ENCODE measurements at regions not wholly inside any gene's neighbourhood (a gene's known extent, or its start where the extent isn't known, plus 50 kb on each side); places are given as distances from the start of the nearest gene placed in this dataset.
A peak's percentile ranks its signal among the peaks of the same experiment; 100 is the strongest.

DNA sequence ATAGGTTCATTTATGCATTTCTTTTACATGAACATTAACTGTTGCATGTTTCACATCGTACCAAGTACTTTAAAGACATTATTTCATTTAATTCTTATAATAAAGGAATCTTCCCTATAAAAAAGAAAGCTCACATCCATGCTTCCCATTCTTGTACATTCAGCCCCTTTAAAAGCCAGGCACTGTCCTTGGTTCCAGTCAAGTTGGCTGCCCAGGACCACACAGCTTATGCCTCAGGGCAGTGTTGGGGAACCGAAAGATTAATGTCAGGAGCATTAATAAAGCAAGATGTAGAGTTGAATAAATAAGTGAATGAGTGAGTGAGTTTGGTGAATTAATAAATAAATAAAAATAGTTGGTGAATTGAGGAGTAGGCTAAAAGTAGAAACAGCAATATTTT is 409.4 kb upstream of the DAB1 start:
- no peak for TF ChIP-seq CTCF (IDR thresholded peaks at IDR 0.05; ENCODE audit: poor library complexity, severe bottlenecking)
- Histone ChIP-seq H3K27ac (ENCODE audit: poor library complexity, severe bottlenecking) (no peak overlapping the region), H3K36me3 (ENCODE audit: low read depth) (no peaks in the 10 kb centered on the region), H3K27me3 (ENCODE audit: insufficient read depth, poor library complexity, severe bottlenecking) (no peaks in the 10 kb centered on the region), H3K4me3 (ENCODE audit: severe bottlenecking) (no peak overlapping the region), H3K9me3 (ENCODE audit: severe bottlenecking) (no peaks in the 10 kb centered on the region), H3K4me1 (ENCODE audit: insufficient read depth, poor library complexity, severe bottlenecking) (peaks cover 16% of the 10 kb centered on the region)
- ATAC-seq (ENCODE audit: low read depth) (no peak), DNase-seq (ENCODE audit: low spot score) (no peak)

DNA sequence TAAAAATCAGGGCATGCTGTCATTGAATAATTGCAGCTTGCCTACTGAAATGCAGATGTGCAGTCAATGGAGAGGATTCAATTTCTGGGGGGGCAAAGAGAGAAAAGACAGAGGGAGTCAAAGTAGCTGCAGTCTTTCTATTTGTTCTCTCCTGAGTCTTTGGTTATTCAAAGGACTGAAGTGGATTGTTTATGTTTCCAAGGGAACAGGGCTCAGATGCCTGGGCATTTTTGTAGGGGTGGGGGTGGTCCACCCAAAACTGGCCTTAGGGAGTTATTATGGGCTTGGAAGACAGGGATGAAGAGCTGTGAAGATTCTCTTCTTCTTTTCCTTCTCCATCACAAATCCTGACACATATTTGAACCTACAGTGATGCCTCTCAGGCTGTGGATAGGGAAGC is 408.8 kb upstream of the DAB1 start:
- ATAC-seq (ENCODE audit: low read depth): no peak

GRCh38 chr1:57831624-57832023 is 407.8 kb upstream of the DAB1 start:
- Histone ChIP-seq H3K36me3 (ENCODE audit: low read depth) (no peaks in the 10 kb centered on the region), H3K27ac (ENCODE audit: poor library complexity, severe bottlenecking) (peak overlapping the region; percentile 48), H3K27me3 (ENCODE audit: insufficient read depth, poor library complexity, severe bottlenecking) (no peaks in the 10 kb centered on the region), H3K9me3 (ENCODE audit: severe bottlenecking) (no peaks in the 10 kb centered on the region), H3K4me1 (ENCODE audit: insufficient read depth, poor library complexity, severe bottlenecking) (peaks cover 16% of the 10 kb centered on the region), H3K4me3 (ENCODE audit: severe bottlenecking) (no peak overlapping the region)
- no peak for TF ChIP-seq CTCF (IDR thresholded peaks at IDR 0.05; ENCODE audit: poor library complexity, severe bottlenecking)
- DNase-seq (ENCODE audit: low spot score): peak; percentile 56
- ATAC-seq (ENCODE audit: low read depth): peak; percentile 97

More for the DNA sequence above, 408.8 kb upstream of the DAB1 start:
- DNase-seq (ENCODE audit: low spot score): no peak
- H3K9me3 ChIP-seq (ENCODE audit: severe bottlenecking): no peaks in the 10 kb centered on the region
- no peak for TF ChIP-seq CTCF (IDR thresholded peaks at IDR 0.05; ENCODE audit: poor library complexity, severe bottlenecking)
- peaks cover 16% of the 10 kb centered on the region for H3K4me1 ChIP-seq (ENCODE audit: insufficient read depth, poor library complexity, severe bottlenecking)
- no peaks in the 10 kb centered on the region for H3K27me3 ChIP-seq (ENCODE audit: insufficient read depth, poor library complexity, severe bottlenecking)
- no peak overlapping the region for H3K4me3 ChIP-seq (ENCODE audit: severe bottlenecking)
- H3K36me3 ChIP-seq (ENCODE audit: low read depth): no peaks in the 10 kb centered on the region
- H3K27ac ChIP-seq (ENCODE audit: poor library complexity, severe bottlenecking): peak overlapping the region; percentile 48

GRCh38 chr1:57826535-57826934 is 402.7 kb upstream of the DAB1 start:
- DNase-seq (ENCODE audit: low spot score) (no peak), ATAC-seq (ENCODE audit: low read depth) (no peak)
- Histone ChIP-seq H3K27ac (ENCODE audit: poor library complexity, severe bottlenecking) (no peak overlapping the region), H3K36me3 (ENCODE audit: low read depth) (no peaks in the 10 kb centered on the region), H3K9me3 (ENCODE audit: severe bottlenecking) (no peaks in the 10 kb centered on the region), H3K4me1 (ENCODE audit: insufficient read depth, poor library complexity, severe bottlenecking) (peaks cover 8% of the 10 kb centered on the region), H3K4me3 (ENCODE audit: severe bottlenecking) (no peak overlapping the region), H3K27me3 (ENCODE audit: insufficient read depth, poor library complexity, severe bottlenecking) (no peaks in the 10 kb centered on the region)
- no peak for TF ChIP-seq CTCF (IDR thresholded peaks at IDR 0.05; ENCODE audit: poor library complexity, severe bottlenecking)

- Histone ChIP-seq H3K4me3 (ENCODE audit: severe bottlenecking) (no peak overlapping the region), H3K36me3 (ENCODE audit: low read depth) (no peaks in the 10 kb centered on the region), H3K9me3 (ENCODE audit: severe bottlenecking) (no peaks in the 10 kb centered on the region), H3K27me3 (ENCODE audit: insufficient read depth, poor library complexity, severe bottlenecking) (no peaks in the 10 kb centered on the region), H3K4me1 (ENCODE audit: insufficient read depth, poor library complexity, severe bottlenecking) (peaks cover 5% of the 10 kb centered on the region), H3K27ac (ENCODE audit: poor library complexity, severe bottlenecking) (no peak overlapping the region)
- no peak for DNase-seq (ENCODE audit: low spot score)
- ATAC-seq (ENCODE audit: low read depth): peak; percentile 79
- no peak for TF ChIP-seq CTCF (IDR thresholded peaks at IDR 0.05; ENCODE audit: poor library complexity, severe bottlenecking)
Observed at GRCh38 chr1:57824535-57824934, 400.7 kb upstream of the DAB1 start.
